ENCODE measurements at regions not wholly inside any gene's neighbourhood (a gene's known extent, or its start where the extent isn't known, plus 50 kb on each side); places are given as distances from the start of the nearest gene placed in this dataset.
"Not testable (repeated sequence)": the region's sequence is repeated elsewhere in the genome, so short reads cannot be mapped to it uniquely, and the experiment has no call there.

GRCh38 chr17:63082273-63082861, 116.3 kb downstream of the TANC2 start:
- no peak for DNase-seq

DNA sequence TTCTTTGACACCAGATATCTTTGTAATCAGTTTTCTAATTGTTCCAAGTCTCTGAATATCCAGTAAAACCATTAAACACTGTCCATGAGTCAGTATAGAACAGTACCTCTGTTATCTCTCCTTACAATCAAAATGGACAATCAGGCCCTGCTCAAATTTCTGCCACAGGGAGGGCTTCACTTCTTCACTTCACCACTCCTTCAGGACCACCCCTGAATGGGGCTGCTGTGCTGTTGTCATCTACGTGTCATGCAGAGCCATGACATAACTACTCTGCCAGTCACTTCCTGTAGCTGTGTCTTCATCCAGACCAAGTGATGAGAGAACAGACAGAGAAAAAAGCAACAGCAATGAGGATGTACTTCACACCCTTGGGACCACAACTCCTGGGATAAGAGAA, 116.9 kb downstream of the TANC2 start:
- no peak for DNase-seq

DNA sequence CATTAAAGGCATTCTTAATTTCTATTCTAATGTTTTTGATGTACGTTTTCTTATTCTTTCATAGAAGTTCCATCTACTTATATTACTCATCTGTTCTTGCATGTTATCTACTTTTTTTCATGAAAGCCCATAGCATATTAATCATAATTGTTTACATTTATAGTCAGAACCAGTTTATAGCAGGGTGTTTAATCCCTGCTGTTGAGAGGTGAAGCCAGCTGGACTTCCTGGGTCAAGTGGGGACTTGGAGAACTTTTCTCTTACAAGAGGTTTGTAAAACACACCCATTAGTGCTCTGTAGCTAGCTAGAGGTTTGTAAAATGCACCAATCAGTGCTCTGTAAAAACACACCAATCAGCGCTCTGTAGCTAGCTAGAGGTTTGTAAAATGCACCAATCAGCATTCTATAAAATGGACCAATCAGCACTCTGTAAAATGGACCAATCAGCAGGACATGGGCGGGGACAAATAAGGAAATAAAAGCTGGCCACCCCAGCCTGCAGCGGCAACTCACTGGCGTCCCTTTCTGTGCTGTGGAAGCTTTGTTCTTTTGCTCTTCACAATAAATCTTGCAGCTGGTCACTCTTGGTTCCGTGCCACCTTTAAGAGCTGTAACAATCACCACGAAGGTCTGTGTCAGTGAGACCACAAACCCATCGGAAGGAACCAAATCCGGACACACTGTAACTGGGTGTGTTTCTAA, 120.6 kb downstream of the TANC2 start:
- no peak for DNase-seq

- not testable (repeated sequence) for DNase-seq
Measured at GRCh38 chr17:63090358-63091114, 124.5 kb downstream of the TANC2 start.

DNA sequence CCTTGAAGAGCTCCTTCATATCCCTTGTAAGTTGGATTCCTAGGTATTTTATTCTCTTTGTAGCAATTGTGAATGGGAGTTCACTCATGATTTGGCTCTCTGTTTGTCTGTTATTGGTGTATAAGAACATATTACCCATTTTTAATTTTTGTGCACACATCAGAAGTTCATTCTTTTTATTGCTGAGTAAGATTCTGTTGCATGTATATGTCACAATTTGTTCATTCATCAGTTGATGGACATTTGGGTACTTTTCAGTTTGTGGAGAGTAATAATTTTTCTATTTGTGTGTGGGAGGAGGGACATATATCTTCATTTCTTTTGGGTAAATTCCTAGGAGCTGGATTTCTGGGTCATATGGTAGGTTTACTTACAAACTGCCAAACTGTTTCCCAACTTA, 125.9 kb downstream of the TANC2 start:
- DNase-seq: not testable (repeated sequence)

- no peak for DNase-seq
Measured at GRCh38 chr17:63094631-63095030, 128.6 kb downstream of the TANC2 start.

DNA sequence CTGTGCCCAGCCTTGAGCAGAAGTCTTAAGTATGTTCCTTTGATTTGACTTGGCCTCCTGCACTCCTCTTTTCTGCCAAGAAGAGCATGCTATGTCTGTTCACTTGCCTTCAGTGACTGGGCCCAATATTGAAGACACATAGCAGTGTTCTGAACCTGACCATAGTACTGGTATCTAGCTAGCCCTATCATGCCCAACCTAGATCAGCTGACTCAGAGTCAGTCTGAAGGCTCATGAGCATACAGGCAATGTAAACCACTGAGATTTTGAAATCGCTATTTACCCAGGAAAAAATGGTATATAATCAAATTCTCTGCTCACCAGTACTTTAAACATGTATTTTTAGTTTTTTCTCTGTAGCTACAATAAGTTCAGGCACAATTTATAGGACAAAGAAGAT, 129.4 kb downstream of the TANC2 start:
- DNase-seq: no peak

DNA sequence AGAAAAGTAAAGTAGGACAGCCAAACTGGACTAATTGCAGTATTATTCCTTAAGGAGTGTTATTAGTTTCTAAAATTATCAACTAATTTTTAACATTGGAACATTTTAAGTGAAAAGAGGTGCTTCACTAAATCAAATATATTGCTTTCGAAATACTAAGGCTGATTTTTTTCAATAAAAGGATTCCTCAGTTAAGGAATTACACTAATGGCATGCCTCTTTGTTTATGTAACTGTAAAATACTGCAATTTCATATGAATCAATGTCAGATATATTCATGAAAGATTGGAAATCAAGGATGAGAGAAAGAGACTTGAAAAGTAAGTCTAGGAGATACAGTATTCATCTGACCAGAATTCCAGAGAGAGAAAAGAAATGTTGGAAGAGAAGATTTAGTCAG, 129.8 kb downstream of the TANC2 start:
- no peak for DNase-seq

- no peak for DNase-seq
Measured at GRCh38 chr17:63096426-63096825, 130.4 kb downstream of the TANC2 start.

DNA sequence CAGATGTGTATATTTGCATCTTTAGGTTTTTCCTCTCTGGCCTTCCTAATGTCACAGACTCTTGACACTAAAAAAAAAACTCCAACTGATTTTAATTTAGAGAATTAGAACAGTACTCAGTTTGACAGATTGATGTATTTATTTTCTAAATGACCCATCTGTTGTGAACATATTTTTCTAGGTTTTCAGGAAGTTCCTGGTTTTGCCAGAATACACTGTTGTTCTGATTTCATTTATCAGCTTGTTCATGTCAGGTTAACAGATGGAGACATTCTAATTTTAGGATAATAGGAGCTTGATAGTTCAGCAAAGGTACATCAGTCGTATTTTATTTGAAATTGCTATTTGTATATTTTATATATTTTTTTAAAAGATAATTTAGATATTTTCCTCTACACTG, 133.4 kb downstream of the TANC2 start:
- no peak for DNase-seq

- no peak for DNase-seq
Measured at GRCh38 chr17:63102034-63102433, 136.0 kb downstream of the TANC2 start.

GRCh38 chr17:63106050-63106449, 140.0 kb downstream of the TANC2 start:
- no peak for DNase-seq

DNA sequence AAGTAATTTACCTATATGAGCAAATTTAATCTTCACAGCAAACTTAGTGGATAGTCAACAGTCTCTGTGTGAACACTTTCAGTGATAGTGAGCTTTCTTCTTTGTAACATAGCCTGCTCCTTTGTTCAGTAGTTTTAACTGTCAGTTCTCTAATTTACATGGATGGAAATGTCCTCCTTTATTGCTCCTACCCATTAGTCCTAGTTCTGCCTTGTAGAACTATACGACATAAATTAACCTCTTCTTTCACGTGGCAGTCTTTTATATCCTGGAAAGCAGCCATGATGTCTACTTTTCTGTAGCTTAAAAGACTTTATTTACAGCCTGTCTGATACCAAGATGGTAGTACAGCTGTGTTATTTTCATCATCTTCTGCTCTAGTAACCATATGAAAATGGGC, 143.6 kb downstream of the TANC2 start:
- no peak for DNase-seq

DNA sequence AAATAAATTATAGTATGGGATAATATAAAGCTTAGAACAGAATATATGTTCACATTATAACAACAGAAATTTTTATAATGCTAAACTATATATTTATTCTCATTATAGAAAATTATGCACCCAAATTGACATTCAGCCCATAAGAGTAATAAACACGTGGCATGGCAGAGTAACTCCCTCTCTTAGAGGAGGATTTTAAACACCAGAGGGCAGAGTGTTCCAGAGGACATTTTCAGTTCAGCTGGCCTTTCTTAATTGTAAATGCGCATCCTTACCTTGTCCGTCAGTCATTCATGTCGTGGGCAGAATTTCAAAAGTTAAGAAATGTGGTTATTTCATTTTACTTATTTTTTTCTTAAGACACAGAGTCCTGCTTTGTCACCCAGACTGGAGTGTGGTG, 147.1 kb downstream of the TANC2 start:
- DNase-seq: no peak

DNA sequence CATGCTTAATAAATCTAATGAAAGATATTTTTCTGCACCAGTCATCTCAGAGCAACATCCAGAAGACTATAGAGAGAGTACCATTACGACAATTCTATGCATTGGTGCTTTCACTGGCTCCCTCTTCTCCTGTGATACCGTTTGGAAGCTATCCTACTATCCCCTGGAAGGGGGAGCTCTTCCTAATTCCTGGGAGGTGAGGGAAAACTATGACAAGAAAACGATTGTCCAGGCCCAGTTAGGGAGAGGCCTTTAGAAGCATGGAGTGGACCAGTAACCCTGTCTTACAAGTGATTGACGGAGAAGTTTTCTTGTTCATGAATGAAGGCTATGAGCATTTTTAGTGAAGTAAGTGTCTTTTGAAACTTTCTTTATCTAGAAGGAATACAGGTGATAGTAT, 150.2 kb downstream of the TANC2 start:
- no peak for DNase-seq

DNA sequence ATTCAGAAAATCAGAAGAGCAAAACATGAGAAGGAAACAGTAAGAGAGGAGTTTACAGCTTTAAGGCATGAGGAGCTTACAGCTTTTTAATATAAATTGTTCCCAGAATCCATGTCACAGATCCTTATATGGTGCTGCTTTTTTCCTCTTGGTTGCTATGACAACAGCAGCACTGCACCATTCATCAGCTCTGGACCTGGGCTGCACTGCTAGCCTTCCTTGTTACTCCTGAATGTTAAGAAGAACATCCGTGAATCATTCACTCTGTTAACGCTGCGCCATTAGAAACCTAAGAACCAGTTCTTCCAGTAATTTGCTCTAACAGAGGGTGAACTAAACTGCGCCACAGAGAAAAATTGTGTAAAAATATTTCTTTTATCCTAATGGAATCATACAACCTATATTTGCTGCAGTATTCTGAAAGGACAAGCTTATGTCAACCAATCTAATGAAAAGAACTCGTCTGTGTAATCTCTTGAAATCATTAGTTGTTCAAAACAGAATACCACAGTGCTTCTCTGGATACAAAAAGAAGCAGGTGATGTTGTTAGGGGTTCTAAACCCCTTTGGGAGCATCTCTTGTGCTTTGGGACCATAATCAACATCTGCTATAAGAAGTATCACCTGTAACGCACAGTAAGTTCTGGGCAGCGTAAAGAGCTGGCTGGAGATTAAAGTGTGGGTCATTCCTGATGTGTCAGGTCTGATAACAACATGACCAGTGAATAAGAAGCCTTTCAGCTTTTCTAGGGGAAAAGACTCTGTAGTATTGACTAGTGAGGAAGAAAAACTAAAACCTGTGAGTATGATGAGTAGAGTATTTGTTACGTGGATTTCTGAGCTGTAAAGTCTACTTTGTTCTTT, 151.2 kb downstream of the TANC2 start:
- DNase-seq: no peak

GRCh38 chr17:63120406-63120805, 154.4 kb downstream of the TANC2 start:
- no peak for DNase-seq

GRCh38 chr17:63124536-63124935, 158.5 kb downstream of the TANC2 start:
- DNase-seq: no peak

GRCh38 chr17:63124958-63125357, 158.9 kb downstream of the TANC2 start:
- DNase-seq: no peak

DNA sequence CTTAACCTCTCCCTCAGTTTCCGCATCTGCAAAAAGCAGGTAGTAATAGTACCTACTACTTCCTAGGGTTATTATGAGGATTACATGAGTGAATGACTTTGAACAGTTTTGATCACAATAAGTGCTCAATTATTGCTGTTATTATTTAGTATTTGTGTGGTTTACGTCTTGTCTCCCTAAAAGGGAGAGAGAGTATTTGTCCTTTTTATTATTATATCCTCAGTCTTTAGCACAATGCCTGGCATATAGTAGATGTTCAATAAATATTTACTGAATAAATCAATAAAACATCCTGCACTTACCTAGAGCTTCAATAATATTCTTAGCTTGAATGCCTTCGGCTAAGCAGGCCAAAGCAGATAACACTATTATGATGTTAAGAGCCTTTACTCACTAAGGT, 160.0 kb downstream of the TANC2 start:
- DNase-seq: no peak

DNA sequence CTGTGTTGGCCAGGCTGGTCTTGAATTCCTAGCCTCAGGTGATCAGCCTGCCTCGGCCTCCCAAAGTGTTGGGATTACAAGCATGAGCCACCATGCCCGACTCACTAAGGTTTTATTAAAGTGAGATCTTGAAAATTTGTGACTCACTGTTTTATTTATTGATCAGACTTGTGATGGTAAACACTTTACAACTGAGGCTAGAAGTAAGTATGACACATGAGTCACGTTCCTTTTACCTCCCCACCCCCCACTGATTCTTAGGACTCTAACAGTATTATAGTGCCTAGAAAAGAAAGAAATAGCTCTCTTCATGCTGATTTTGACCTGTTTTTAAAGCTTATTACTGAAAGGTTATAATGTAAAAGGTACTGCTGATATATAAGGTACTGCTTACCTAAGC, 160.6 kb downstream of the TANC2 start:
- DNase-seq: no peak

GRCh38 chr17:63132459-63132911, 166.4 kb downstream of the TANC2 start:
- DNase-seq: no peak

- no peak for DNase-seq
Measured at GRCh38 chr17:63133491-63133890, 167.5 kb downstream of the TANC2 start.
